CD14-positive monocyte (primary cell): ENCODE measurements at regions not wholly inside any gene's neighbourhood (a gene's known extent, or its start where the extent isn't known, plus 50 kb on each side); places are given as distances from the start of the nearest gene placed in this dataset.

ENCODE experiments used
- DNase-seq, 3 donors: peaks; one replicate each; pipeline ENCODE4 v3.0.0-alpha.2; 2011 to 2022
- H2AFZ ChIP-seq: 2 replicates; pipeline ENCODE4 v1.6.0; 2012; ENCODE audit warnings: mild to moderate bottlenecking, low read depth, low read length, inconsistent platforms; ENCODE audit not compliant: insufficient read depth, poor library complexity, severe bottlenecking
- H3K27ac ChIP-seq, 2 donors: 1 replicate in 1 of 2; 2 replicates in 1 of 2; pipeline ENCODE4 v1.5.1; 2012 to 2013; ENCODE audit warnings: low read length in 2 of 2, control low read depth in 1 of 2, inconsistent platforms in 1 of 2, low read depth in 1 of 2, mild to moderate bottlenecking in 1 of 2
- H3K27me3 ChIP-seq, 2 donors: one replicate each; pipeline versions ENCODE4 v1.6.0 to v1.6.1; 2011 to 2013; ENCODE audit warnings: low read length in 2 of 2; ENCODE audit not compliant: control insufficient read depth in 2 of 2, insufficient read depth in 2 of 2
- H3K36me3 ChIP-seq, 2 donors: replicated peaks in 1 of 2; 1 replicate in 1 of 2; 2 replicates in 1 of 2; pipeline versions ENCODE4 v1.5.1 to v1.6.1; 2012 to 2013; ENCODE audit warnings: low read length in 2 of 2, control low read depth in 1 of 2, inconsistent platforms in 1 of 2, mild to moderate bottlenecking in 1 of 2; ENCODE audit not compliant: insufficient read depth in 2 of 2, control insufficient read depth in 1 of 2
- H3K4me1 ChIP-seq, 2 donors: 1 replicate in 1 of 2; 2 replicates in 1 of 2; pipeline versions ENCODE4 v1.5.1 to v1.6.1; 2012 to 2013; ENCODE audit warnings: low read length in 2 of 2, control low read depth in 1 of 2, inconsistent platforms in 1 of 2, mild to moderate bottlenecking in 1 of 2, moderate library complexity in 1 of 2; ENCODE audit not compliant: insufficient read depth in 2 of 2, control insufficient read depth in 1 of 2
- H3K4me2 ChIP-seq: replicated peaks from 2 replicates; pipeline ENCODE3; 2012; ENCODE audit warnings: low read length, moderate library complexity, mild to moderate bottlenecking; ENCODE audit not compliant: poor library complexity, severe bottlenecking; ENCODE audit errors: extremely low read depth
- H3K4me3 ChIP-seq, 3 experiments: fragments of 200-600 bp in 1 of 3; sonication (generic) in 1 of 3; replicated peaks in 1 of 3; 1 replicate in 2 of 3; 2 replicates in 1 of 3; pipeline ENCODE4 v1.5.1; 2011 to 2013; ENCODE audit warnings: low read length in 3 of 3, mild to moderate bottlenecking in 3 of 3, control low read depth in 2 of 3, low read depth in 2 of 3, inconsistent platforms in 1 of 3, moderate library complexity in 1 of 3
- H3K79me2 ChIP-seq: 2 replicates; pipeline ENCODE4 v1.6.0; 2012; ENCODE audit warnings: mild to moderate bottlenecking, control low read depth, inconsistent platforms, low read length, moderate library complexity; ENCODE audit not compliant: insufficient read depth
- H3K9ac ChIP-seq: 2 replicates; pipeline ENCODE4 v1.6.0; 2017; ENCODE audit warnings: low read length, mild to moderate bottlenecking; ENCODE audit not compliant: insufficient read depth, poor library complexity, severe bottlenecking
- H3K9me3 ChIP-seq, 2 donors: replicated peaks in 1 of 2; 1 replicate in 1 of 2; 2 replicates in 1 of 2; pipeline versions ENCODE4 v1.5.1 to v1.6.1; 2012 to 2013; ENCODE audit warnings: low read length in 2 of 2, control low read depth in 1 of 2; ENCODE audit not compliant: control insufficient read depth in 1 of 2, insufficient read depth in 1 of 2
- H4K20me1 ChIP-seq: 2 replicates; pipeline ENCODE4 v1.6.0; 2012; ENCODE audit warnings: mild to moderate bottlenecking, low read length, control low read depth, moderate library complexity; ENCODE audit not compliant: insufficient read depth
- H3K27ac Mint-ChIP-seq, 7 donors: one replicate each; pipeline ENCODE4 v1.8.0; 2020; ENCODE audit warnings: mild to moderate bottlenecking in 7 of 7, mixed read lengths in 7 of 7, moderate library complexity in 6 of 7, inconsistent platforms in 2 of 7
- H3K27me3 Mint-ChIP-seq, 3 donors: one replicate each; pipeline ENCODE4 v1.8.0; 2021 to 2022; ENCODE audit warnings: low read depth in 3 of 3, mild to moderate bottlenecking in 3 of 3, mixed read lengths in 3 of 3, moderate library complexity in 3 of 3, inconsistent platforms in 1 of 3
- H3K36me3 Mint-ChIP-seq, 2 donors: one replicate each; pipeline ENCODE4 v1.8.0; 2020; ENCODE audit warnings: mixed read lengths in 2 of 2, inconsistent platforms in 1 of 2, mild to moderate bottlenecking in 1 of 2
- H3K4me1 Mint-ChIP-seq: one replicate; pipeline ENCODE4 v1.8.0; 2020; ENCODE audit warnings: mild to moderate bottlenecking, mixed read lengths
- H3K4me3 Mint-ChIP-seq, 2 donors: one replicate each; pipeline ENCODE4 v1.8.0; 2020; ENCODE audit warnings: mild to moderate bottlenecking in 2 of 2, mixed read lengths in 2 of 2, moderate library complexity in 1 of 2
- H3K9me3 Mint-ChIP-seq, 7 donors: one replicate each; pipeline ENCODE4 v1.8.0; 2020 to 2022; ENCODE audit warnings: mixed read lengths in 7 of 7, mild to moderate bottlenecking in 6 of 7, moderate library complexity in 6 of 7, inconsistent platforms in 2 of 7
- WGBS: methylation state at CpG from one replicate; pipeline ENCODE4 v1.1.5; 2013; ENCODE audit warnings: missing lambda C conversion rate; ENCODE audit not compliant: insufficient coverage; 5-methylcytosine and 5-hydroxymethylcytosine counted together
- intact Hi-C, 2 donors: fragments of 100-400 bp; cut with micrococcal nuclease; formaldehyde crosslinking; loops; one replicate each; pipeline versions ENCODE4 v1.15.0 to v1.15.1; 2023
- TF ChIP-seq, protein P1 (sequence below): fragments of 200-600 bp; IDR thresholded peaks from one replicate; pipeline ENCODE4 v1.8.0; 2022; ENCODE audit warnings: antibody characterized with exemption, mild to moderate bottlenecking

DNA sequence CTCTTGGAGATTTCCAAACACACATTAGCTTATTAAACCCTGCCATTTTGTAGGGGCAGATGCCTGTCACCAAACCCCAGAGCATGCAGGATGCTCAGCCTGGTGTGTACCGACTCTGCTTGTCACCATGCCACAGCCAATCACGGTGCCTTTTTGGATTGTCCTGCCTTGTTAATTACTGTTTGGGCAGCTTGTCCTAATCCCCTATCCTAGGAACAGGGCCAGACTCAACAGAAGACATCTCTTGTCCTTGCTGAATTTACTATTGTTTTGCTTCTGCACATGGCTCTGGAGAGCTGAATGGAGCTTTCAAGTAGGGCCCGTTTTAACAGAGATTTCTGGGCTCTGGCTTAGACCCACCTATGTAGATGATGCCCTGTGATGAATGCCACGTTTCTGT, 388.5 kb downstream of the AACS start:
- Histone ChIP-seq H3K4me1 (no peaks in the 10 kb centered on the region), H3K9me3 (peaks cover 0 to 4% of the 10 kb centered on the region in 2 donors), H3K9ac (no peak overlapping the region), H3K4me3 (no peak overlapping the region), H2AFZ (no peak overlapping the region), H3K27me3 (no peaks in the 10 kb centered on the region), H3K4me2 (no peak overlapping the region), H3K79me2 (no peaks in the 10 kb centered on the region), H3K27ac (no peak overlapping the region), H3K36me3 (no peaks in the 10 kb centered on the region), H4K20me1 (no peaks in the 10 kb centered on the region)
- WGBS: 83% methylated on average over 2 of the region's 4 CpGs
- Mint-ChIP-seq H3K36me3 (no peaks in the 10 kb centered on the region), H3K4me3 (no peak overlapping the region), H3K9me3 (peaks cover 2 to 9% (median 4%) of the 10 kb centered on the region in 7 donors), H3K4me1 (no peaks in the 10 kb centered on the region), H3K27me3 (peaks cover 0 to 6% (median 2%) of the 10 kb centered on the region in 3 donors), H3K27ac (no peak overlapping the region)
- intact Hi-C loops: no loop called here
- DNase-seq: no peak
- TF ChIP-seq, protein P1, sequence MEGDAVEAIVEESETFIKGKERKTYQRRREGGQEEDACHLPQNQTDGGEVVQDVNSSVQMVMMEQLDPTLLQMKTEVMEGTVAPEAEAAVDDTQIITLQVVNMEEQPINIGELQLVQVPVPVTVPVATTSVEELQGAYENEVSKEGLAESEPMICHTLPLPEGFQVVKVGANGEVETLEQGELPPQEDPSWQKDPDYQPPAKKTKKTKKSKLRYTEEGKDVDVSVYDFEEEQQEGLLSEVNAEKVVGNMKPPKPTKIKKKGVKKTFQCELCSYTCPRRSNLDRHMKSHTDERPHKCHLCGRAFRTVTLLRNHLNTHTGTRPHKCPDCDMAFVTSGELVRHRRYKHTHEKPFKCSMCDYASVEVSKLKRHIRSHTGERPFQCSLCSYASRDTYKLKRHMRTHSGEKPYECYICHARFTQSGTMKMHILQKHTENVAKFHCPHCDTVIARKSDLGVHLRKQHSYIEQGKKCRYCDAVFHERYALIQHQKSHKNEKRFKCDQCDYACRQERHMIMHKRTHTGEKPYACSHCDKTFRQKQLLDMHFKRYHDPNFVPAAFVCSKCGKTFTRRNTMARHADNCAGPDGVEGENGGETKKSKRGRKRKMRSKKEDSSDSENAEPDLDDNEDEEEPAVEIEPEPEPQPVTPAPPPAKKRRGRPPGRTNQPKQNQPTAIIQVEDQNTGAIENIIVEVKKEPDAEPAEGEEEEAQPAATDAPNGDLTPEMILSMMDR: no peak

DNA sequence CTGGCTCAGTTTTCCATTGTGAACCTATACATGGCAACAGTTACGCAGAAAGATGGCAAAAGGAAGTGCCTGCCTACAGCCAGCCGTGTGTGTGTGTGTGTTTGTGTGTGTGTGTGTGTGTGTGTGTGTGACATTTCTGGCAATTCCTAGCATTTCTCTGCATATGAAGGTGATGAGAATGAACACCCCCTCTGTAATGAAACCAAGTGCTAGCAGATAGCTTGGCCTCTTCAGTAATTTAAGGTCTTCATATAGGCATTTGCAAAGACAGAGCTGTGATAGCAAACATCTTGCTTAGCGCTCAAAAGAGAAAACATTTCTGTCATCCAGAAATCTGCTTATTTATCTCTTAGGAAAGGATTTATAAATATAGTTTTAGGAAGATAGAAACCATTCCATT, 389.1 kb downstream of the AACS start:
- TF ChIP-seq, protein P1: no peak
- no peak overlapping the region for H3K9ac ChIP-seq
- H3K4me1 ChIP-seq: no peaks in the 10 kb centered on the region
- WGBS: 35% methylated on average over 2 of the region's 3 CpGs
- DNase-seq: no peak
- H3K36me3 ChIP-seq: no peaks in the 10 kb centered on the region
- no peak overlapping the region for H3K4me3 ChIP-seq
- no peaks in the 10 kb centered on the region for H3K9me3 ChIP-seq
- no peaks in the 10 kb centered on the region for H3K27me3 ChIP-seq
- no peak overlapping the region for H2AFZ ChIP-seq
- H3K4me3 Mint-ChIP-seq: no peak overlapping the region
- no peak overlapping the region for H3K27ac Mint-ChIP-seq
- no peaks in the 10 kb centered on the region for H3K4me1 Mint-ChIP-seq
- intact Hi-C loops: no loop called here
- H3K27ac ChIP-seq: no peak overlapping the region
- H3K4me2 ChIP-seq: no peak overlapping the region
- no peaks in the 10 kb centered on the region for H4K20me1 ChIP-seq
- peaks cover 1 to 7% (median 3%) of the 10 kb centered on the region in 7 donors for H3K9me3 Mint-ChIP-seq
- no peaks in the 10 kb centered on the region for H3K79me2 ChIP-seq
- no peaks in the 10 kb centered on the region for H3K36me3 Mint-ChIP-seq
- peaks cover 0 to 6% (median 2%) of the 10 kb centered on the region in 3 donors for H3K27me3 Mint-ChIP-seq
